ENCODE measurements at regions not wholly inside any gene's neighbourhood (a gene's known extent, or its start where the extent isn't known, plus 50 kb on each side); places are given as distances from the start of the nearest gene placed in this dataset.

DNA sequence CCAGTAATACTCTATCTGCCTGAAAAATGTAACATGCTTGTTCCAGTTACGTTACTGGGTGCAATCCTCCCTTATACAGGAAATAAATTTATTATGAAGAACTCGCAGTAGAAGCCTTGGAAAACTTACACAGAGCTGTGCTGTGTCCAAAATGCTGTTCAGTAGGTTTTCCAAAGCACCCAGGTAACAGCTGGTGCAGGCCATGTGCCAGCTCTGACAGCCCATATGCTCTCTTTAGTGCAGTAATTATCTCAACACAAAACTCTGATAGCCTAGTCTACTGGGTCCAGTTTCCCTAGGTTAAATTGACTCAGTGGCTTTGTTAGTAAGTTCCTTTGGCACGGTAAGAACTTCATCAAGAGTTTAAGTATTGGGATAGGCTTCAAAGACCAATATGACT, 120.7 kb upstream of the OBI1 start:
- DNase-seq: no peak

DNA sequence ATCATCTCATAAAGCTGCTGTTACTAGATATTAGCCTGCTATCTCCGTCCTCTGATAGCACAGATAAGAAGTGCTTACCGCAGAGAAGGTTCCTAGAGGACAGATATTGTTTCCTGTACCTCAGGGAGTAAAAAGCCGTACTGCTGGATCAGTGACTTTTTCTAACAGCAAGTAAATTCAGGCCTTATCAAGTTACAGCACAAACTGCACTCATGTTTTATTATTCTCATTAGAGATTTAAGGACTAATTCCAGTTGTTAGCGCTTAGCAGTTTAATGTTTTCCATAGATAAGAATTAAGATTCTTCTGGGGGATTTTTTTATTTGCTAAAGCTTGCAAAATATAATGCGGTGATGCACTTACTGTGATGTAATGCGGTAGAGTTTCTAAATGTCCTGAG, 119.0 kb upstream of the OBI1 start:
- no peak for DNase-seq

DNA sequence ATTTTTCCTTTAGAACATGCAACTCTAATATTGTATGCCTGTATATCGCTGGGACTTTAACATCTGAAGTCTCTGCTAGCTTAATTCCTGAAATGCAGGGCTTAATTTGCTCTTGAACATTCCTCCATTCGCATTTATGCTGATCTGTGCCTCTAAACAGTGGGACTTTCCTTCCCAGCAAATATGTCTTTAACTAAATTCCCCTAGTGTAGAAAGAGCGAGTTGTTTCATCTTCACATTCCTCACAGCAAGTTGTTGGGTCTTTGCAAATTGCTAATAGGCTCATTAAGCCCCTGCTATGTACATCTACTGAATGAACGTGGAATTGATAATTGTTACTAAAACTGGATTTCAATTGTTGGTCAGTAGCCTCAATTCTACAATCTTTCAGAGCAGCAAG, 118.4 kb upstream of the OBI1 start:
- DNase-seq: no peak

DNA sequence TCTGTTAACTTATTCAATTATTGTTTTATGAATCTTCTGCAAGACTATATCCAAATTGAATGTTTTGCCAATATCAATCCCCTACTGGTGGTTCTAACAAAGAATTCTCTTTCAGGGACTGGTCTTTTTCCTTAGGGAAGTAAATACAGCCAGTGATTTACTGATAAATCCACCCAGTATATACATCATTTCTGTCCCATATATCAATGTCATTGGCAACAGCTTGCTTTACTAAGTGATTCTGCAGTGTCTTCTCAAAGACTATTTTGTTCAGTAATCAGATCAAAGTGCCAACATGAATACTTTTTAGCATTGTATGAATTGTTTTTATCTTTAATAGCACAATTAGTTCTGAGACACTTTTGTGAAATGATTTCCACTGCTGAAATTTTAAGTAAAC, 114.0 kb upstream of the OBI1 start:
- no peak for DNase-seq

DNA sequence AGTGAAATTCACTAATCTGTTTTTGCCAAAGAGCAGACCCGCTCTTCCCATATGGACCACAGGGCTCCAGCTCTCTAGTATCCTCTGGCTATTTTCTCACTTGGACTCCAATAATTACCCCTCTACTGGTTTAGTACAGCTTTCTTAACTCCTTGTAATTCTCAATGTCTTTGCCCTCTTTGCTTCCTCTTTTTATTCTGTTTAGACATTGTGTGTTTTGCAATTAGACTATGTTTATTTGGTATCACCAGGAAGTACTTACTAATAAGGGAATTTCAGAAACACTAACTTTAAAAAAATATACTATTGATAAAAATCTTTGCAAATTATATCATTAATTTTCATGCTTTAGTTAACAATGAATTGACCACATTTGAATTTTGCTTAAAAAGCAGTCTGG, 111.6 kb upstream of the OBI1 start:
- no peak for DNase-seq

DNA sequence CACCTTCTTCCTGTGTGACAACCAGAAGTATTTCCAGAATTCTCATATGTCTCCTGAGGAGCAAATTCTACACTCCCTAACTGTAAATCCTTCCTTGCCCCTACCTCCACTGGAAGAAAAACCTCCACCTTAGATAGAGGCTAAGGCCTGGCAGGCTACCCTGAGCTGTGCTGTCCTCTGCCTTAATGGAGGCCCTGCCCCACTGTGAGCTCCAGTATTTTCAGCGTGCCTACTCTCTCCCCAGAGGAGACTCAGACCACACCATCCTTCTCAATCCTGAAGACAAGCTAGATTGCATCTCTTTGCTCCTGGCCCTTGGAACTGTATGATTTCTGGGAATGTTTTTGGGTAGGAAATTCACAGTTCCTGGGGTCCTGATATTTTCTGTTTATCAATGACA, 110.0 kb upstream of the OBI1 start:
- DNase-seq: no peak

DNA sequence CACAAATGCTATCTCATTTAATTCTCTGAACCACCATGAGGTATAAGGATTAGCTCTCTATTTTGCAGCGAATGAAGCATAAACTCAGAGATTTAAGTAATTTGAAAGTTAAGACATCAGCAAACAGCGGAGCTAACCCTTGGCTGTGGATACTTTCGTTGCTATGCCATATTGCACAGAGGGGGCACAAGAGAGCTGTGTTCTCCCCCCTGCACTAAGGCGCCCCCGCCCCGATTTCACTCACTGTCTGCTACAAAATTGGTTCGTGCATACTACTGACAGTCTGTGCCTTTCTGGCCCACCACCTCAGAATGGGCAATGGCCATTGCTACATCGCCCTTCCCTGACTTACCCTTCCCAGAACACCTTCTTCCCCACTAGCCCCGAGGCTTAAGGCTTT, 105.7 kb upstream of the OBI1 start:
- no peak for DNase-seq

DNA sequence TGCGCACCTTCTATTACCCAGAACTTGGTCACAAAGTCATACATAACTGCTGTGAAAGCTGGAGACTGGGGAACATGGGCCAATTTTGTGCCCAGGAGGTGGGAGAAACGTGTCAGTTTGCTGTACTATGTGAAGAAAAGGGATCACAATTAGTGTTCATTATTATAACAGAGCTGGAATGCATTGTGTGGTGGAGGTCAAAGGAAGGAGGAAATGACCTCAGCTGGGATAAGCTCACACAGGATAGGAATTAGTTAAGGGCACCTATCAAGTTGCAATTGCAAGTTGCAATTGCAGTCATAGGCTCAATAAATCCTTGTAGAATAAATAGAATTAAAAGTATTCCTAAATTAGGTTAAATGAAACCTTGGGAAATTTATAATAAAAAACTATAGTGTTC, 103.9 kb upstream of the OBI1 start:
- DNase-seq: no peak

DNA sequence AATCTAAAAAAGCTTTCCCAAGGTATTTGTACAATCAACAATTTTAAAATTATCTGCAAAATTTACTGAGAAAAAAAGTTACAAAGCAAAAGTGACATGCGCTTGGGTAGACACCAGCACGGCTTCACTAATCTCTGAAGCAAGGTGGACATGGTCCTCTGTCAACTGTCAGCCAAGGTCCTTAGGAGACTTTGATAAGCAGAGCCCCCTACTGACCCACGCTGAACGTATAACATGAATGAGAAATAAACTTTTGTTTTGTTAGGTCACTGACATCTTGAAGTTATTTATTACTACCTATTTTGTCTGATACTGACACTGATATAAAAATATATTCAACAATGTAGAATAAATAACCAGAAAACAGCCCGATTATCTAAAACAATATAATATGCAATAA, 100.7 kb upstream of the OBI1 start:
- DNase-seq: no peak

DNA sequence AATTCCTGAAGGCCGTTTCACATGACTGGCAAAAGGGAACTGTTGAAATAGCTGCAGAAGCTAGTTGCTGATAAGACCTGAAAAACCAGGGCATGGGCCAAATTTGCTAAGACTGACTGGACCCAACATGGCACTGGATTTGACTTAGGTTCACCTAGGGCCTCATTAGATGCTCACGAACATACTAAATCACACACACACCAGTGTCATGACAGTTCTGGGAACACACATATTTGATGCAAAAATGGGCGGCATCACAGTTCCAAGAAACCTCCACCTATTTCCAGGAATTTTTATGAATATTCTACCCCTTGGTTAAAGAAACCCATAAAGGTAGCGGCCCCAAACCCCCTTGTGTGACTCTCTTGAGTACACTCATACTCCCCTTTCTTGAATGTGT, 99.6 kb upstream of the OBI1 start:
- no peak for DNase-seq

DNA sequence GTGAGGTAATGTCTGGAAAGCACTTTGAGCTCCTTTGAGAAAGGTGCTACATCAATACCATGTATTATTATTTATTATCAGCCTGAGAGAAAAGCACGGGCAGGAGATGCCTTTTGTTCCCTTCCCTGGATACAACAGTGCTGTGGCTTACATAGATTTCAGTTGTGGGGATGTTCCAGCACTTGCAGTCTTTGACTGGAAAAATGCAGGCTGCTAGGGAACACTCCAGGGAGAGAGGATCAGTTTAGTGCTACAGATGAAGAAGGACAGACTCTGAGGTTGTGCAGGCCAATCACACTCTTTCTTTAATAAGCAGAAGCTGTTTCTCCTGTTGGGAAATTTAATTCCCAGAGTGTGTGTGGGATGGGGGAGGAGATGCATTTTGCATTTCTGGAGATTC, 94.5 kb upstream of the OBI1 start:
- no peak for DNase-seq

DNA sequence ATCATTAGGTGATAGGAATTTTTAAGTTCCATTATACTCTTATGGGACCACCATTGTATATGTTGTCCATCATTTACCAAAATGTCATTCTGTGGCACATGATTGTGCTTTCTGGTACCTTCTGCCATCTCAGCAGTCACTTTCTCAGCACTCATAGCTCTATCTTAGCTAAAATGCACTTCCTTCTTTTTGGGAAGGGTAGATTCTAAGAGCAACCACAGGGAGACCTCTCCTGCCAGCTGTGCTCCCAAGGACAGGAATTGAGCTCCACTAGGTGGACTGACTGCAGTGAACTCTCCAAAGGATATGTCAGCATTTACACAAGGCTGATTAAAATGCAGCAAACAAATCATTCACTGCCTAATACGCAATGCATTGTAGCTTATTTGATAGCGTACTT, 91.8 kb upstream of the OBI1 start:
- DNase-seq: no peak

DNA sequence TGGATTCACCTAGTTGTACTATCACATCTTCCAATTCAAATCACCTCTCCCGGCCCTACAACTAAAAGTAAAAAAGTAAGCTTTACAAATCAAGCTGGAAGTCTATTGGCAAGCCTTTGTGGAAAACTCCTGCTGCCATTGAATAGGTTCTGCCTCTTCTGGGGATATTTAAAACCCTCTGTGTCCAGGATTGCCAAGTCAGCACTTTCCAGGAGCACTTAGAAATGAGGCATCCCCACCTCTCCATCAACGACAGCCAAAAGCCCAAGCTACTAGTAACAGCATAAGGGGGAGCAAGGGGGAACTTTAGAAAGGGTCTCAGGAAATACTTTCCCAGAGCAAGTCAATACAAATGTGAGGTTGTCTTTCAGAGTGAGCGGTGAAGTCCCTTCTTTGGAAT, 85.0 kb upstream of the OBI1 start:
- DNase-seq: no peak

DNA sequence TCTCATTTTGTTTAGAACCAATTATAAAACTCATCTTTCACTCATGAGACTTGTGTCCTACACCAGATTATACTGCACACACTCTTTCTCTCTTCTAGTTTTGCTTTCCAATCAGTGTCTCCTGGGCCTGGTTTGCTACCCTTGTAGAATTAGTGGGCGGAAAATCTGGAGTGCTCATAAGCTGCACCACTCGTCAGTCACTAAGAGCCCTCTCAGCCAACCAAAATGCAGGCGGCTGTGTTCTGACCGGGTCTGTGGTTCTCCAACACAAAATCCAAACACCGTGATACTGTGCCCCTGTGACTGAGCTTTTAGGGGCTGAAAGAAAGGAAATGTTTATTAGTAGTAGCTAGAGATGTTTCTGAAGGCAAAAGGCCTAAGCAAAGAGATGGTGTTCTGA, 83.7 kb upstream of the OBI1 start:
- DNase-seq: no peak

DNA sequence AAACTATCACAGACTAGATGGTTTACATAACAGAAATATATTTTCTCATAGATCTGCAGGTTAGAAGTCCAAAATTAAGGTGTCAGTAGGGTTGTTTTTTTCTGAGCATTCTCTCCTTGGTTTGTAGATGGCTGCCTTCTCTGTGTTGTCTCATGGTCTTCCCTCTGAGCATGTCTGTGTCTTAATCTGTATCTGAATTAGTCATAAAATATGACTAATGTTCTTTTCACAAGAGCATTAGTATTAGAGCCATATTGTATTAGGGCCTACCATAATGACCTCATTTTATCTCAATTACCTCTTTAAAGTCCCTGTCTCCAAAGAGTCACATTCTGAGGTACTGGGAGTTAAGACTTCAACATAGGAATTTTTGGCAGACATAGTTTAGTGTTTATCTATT, 77.2 kb upstream of the OBI1 start:
- no peak for DNase-seq

DNA sequence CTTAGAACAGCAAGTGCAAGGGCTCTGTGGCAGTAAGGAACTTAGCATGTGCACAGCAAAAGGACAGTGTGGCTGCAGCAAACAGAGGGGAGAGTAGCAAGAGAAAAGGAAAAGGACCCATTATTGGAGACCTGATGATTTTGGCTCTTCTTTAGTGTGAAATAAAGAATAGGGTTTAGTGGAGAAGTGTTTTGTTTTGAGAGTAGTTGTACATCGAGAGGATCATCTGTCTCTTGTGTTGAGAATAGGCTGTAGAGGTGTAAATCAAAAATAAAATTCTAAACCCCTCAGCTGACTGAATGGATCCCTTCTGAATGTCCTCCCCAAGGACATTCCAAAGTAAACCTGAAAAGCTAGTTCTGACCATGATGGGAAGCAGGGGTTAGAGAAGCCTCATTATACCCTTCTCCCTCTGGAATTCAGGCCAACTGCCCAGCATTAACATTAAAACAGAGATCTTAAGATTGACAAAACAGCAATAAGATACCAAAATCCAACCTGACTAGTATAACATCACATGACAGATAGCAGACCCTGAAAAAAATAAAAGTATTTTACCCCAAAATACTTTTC, 73.6 kb upstream of the OBI1 start:
- DNase-seq: no peak

DNA sequence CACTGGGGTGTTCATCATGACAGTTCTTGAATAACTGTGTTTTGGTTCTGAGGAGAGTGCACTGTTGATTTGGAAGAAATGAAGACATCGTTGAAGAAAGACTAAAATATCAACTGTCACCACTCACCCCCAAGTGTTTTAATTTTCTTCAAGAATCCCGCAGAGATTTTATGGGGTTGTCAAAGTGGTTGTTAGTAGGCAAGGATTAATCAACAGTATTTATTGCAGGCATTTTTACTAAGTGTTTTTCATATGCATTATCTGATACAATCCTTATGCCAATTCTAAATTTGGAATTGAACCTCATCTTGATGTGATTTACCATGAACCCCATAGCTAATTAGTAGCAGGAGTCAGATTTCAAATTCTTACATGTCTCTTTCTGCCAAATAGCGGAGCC, 63.7 kb upstream of the OBI1 start:
- no peak for DNase-seq

DNA sequence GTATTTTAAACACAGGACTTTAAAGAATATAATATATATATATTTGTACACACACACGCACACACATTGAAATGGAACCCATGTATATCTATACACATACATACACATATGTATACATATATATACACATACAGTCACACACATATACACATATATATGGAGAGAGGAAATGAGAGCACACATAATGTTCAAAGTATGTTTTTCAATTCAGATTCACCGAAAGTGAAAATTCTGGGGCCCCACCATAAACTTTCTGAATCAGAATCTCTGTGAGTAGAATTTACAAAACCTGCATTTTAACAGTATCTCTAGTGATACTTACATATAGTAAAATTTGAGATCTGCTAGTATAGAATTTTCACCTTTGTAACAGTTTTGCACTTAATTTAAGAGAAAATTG, 60.4 kb upstream of the OBI1 start:
- DNase-seq: no peak

DNA sequence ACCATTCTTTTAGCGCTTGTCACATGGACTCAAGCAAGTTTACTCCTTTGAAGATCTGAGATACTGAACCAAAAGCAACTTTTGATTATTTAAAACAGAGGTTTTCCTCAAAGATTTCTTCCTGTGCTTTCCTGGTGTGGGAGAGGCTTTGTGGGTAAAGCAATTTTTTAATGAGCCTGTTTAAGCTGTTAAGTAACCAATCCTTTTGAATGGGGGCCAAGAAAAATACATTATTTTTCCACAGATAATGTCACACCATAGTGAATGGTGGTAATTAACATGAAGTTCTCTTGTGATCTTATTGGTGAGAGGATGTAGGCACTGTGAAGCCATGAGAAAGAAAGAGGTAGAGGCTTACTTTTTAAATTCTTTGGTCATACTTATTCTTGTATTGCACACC, 55.8 kb upstream of the OBI1 start:
- DNase-seq: no peak

DNA sequence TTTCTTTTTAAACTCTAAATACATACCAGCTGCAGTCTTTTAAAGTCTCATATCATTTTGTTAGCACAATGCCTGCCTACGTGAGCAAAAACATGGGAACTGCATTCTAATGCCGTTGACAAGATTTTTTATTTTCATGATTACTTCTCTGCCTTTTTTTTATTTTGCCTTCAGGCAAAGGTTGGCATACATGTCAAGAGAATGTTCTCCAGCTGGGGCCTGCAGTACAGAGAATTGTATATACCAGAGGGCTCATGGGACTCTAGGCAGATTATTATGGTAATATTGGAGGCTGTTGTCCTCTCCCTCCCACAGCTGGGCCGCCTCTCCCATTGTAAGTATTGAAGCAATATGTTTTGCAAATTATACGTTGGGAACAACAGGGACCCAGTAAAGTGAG, 53.9 kb upstream of the OBI1 start:
- no peak for DNase-seq

DNA sequence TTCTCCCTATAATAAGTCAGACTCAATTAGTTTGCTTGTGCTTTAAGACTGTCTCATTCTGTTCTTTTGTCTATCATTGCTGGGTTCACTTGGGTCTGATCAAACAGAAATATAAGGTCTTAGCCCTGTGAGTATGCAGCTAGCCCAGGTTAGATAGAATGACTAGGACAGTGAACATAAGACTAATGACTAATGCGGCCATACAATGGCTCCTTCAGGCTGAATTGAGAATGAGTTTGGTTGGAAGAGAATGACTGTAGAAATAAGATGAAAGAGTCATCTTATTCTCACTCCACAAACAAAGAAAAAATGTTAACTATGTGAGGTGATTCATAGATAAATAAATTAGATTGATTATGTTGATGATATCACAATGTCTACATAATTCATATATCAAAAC, 50.1 kb upstream of the OBI1 start:
- no peak for DNase-seq

Measured in renal pelvis (tissue), 1 donor.